ENCODE measurements at regions not wholly inside any gene's neighbourhood (a gene's known extent, or its start where the extent isn't known, plus 50 kb on each side); places are given as distances from the start of the nearest gene placed in this dataset.

- H3K27me3 ChIP-seq (ENCODE audit: control insufficient read depth, insufficient read depth, low read length) = no peaks in the 10 kb centered on the region
- no peaks in the 10 kb centered on the region for H3K36me3 ChIP-seq (ENCODE audit: control insufficient read depth, insufficient read depth, low read length)
- TF ChIP-seq CTCF (IDR thresholded peaks at IDR 0.05; ENCODE audit: insufficient read depth, low read length, poor library complexity, severe bottlenecking) = peak; percentile 13
- no peak for DNase-seq (ENCODE audit: low read depth)
- no peak overlapping the region for H3K4me3 ChIP-seq (ENCODE audit: low read depth, low read length)
Observed at GRCh38 chr2:219998714-219999227, 371.3 kb downstream of the SLC4A3 start.

GRCh38 chr2:220000080-220000479 lies 372.6 kb downstream of the SLC4A3 start:
- no peaks in the 10 kb centered on the region for H3K36me3 ChIP-seq (ENCODE audit: control insufficient read depth, insufficient read depth, low read length)
- no peaks in the 10 kb centered on the region for H3K27me3 ChIP-seq (ENCODE audit: control insufficient read depth, insufficient read depth, low read length)
- no peak overlapping the region for H3K4me3 ChIP-seq (ENCODE audit: low read depth, low read length)
- DNase-seq (ENCODE audit: low read depth) = no peak
- no peak for TF ChIP-seq CTCF (IDR thresholded peaks at IDR 0.05; ENCODE audit: insufficient read depth, low read length, poor library complexity, severe bottlenecking)

- DNase-seq (ENCODE audit: low read depth) = no peak
- no peak for TF ChIP-seq CTCF (IDR thresholded peaks at IDR 0.05; ENCODE audit: insufficient read depth, low read length, poor library complexity, severe bottlenecking)
- no peak overlapping the region for H3K4me3 ChIP-seq (ENCODE audit: low read depth, low read length)
- H3K27me3 ChIP-seq (ENCODE audit: control insufficient read depth, insufficient read depth, low read length) = no peaks in the 10 kb centered on the region
- H3K36me3 ChIP-seq (ENCODE audit: control insufficient read depth, insufficient read depth, low read length) = no peaks in the 10 kb centered on the region
Observed at GRCh38 chr2:220000586-220000985, 373.2 kb downstream of the SLC4A3 start.

GRCh38 chr2:220001751-220002150 lies 374.3 kb downstream of the SLC4A3 start:
- H3K4me3 ChIP-seq (ENCODE audit: low read depth, low read length) = no peak overlapping the region
- no peak for DNase-seq (ENCODE audit: low read depth)
- no peak for TF ChIP-seq CTCF (IDR thresholded peaks at IDR 0.05; ENCODE audit: insufficient read depth, low read length, poor library complexity, severe bottlenecking)
- H3K36me3 ChIP-seq (ENCODE audit: control insufficient read depth, insufficient read depth, low read length) = no peaks in the 10 kb centered on the region
- H3K27me3 ChIP-seq (ENCODE audit: control insufficient read depth, insufficient read depth, low read length) = no peaks in the 10 kb centered on the region

- no peak overlapping the region for H3K4me3 ChIP-seq (ENCODE audit: low read depth, low read length)
- TF ChIP-seq CTCF (IDR thresholded peaks at IDR 0.05; ENCODE audit: insufficient read depth, low read length, poor library complexity, severe bottlenecking) = no peak
- no peak for DNase-seq (ENCODE audit: low read depth)
- no peaks in the 10 kb centered on the region for H3K36me3 ChIP-seq (ENCODE audit: control insufficient read depth, insufficient read depth, low read length)
- H3K27me3 ChIP-seq (ENCODE audit: control insufficient read depth, insufficient read depth, low read length) = no peaks in the 10 kb centered on the region
Observed at GRCh38 chr2:220002251-220002650, 374.8 kb downstream of the SLC4A3 start.

GRCh38 chr2:220002699-220003098 lies 375.3 kb downstream of the SLC4A3 start:
- no peak for TF ChIP-seq CTCF (IDR thresholded peaks at IDR 0.05; ENCODE audit: insufficient read depth, low read length, poor library complexity, severe bottlenecking)
- no peaks in the 10 kb centered on the region for H3K27me3 ChIP-seq (ENCODE audit: control insufficient read depth, insufficient read depth, low read length)
- no peak for DNase-seq (ENCODE audit: low read depth)
- H3K36me3 ChIP-seq (ENCODE audit: control insufficient read depth, insufficient read depth, low read length) = no peaks in the 10 kb centered on the region
- no peak overlapping the region for H3K4me3 ChIP-seq (ENCODE audit: low read depth, low read length)

Measured in kidney epithelial cell (primary cell).